ENCODE measurements at regions not wholly inside any gene's neighbourhood (a gene's known extent, or its start where the extent isn't known, plus 50 kb on each side); places are given as distances from the start of the nearest gene placed in this dataset.

DNA sequence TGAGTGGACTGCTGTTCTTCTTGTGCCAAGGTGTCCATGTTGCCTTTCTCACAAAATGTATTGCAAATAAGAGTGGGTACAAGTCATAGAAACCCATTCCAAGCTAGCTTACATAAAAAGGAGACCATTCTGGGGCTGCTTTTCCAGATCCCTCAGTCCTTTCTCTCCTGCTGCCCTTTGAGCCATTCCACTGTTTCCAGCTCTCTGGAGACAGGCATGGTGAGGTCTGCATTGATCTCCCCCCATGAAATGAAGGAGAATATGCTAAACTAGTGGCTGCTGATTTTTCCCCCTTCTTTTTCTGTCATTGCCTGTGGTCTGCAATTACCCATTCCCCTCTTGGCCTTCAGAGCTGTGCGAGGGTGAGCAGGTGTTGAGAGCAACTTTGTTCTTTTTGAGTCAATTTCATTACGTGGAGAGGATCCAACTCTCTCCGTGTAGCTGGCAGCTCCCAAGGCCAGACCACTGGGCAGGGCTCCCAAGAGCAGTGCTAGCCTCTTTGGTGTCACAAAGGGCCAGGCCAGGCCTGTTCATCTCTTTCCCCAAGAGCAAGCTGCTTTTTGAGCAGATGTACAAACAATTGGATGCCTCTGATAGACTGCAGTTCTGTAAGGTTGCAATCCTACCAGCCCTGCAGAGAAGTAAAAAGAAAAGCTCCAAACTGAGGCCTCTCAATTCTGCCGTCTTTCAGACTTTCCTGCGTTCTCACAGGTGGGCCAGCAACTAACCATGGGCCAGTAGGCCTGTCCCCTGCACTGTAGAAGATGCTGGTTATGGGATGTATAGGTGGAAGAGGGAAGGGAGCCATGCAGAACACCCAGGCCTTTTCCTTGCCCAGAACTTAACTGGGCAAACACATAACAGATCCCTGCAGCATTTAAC, 96.1 kb upstream of the ARMC2 start:
- no peak for DNase-seq

DNA sequence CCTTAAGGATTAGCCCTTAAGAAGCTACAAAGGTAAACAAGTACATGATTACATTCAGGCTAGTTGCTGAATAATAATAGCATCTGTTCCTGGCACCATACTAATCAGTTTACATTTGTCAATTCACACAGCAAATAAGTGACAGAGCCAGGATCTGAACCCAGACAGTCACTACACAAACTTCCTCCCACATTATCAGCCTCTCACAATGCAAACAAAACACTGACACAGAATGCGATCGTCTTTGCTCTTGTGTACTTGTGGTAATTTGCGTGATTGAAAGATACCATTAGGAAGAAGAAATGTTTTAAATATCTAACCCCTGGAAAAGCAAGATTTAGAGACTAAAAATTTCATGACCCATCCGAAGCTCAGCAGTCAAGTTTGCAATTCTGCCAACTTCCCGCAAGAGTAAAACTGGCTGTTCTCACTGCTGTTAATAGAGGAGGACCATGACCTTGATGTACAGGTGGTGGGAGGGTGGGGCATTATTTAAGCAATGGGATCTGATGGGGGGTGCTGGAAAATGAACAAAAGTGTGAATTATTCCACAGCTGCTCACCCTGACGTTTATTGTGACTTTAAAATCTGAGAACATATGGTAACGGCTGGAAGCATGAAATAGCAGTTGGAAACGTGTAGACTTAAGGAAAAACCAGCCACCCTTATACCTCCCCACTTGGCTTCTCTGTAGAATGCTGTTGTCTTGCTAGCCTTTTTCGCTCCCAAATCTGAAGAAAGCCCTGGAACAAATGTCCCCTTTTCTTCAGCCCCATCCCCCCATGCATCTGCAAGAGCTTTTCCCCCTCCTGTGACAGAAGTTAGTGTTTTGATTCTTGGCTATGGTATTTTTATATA, 95.3 kb upstream of the ARMC2 start:
- DNase-seq: no peak

DNA sequence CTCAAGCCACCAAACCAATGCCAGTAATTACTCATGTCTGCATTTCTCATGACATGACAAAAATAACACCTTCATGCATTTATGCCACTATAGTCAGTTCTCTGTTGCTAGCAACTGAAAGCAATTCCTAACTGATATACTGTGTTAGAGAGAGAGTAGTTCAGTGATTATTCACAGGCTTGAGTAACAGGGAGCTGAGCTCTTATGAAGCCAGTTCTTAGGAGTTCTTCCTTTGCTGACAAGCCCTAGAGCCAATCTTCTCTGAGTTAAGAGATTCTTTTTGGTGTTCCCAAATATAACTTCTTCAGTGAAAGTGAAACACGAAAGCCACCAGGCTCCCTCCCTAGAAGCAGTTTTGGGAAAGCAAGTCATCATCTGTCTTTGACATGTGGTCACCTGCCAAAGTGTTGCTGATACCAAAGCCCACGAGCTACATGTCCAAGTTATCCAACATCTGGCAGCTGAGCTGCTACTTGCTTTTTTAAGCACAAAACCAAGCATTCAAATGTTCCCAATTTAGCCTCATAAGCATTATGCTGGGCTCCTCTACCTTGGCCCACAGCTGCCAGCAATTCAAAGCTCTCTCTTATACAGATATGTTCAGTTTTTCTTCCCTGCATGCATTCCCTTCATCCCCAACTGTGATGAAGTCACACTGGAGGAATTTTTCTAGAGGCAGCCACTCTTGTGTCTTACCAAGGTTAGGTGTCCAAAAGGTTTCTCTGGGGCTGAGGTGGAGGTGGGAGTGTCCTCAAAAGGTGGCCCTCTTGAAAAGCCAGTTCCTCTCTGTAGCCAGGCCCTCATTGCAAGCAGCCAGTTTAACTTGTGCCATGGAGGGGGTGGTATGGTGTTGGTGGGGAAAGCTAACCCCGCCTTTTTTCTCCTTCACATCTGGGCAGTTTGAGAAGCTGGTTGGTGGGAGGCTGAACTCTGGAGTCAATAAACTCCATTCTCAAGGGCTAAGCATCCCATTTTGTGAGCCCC, 92.7 kb upstream of the ARMC2 start:
- DNase-seq: no peak

DNA sequence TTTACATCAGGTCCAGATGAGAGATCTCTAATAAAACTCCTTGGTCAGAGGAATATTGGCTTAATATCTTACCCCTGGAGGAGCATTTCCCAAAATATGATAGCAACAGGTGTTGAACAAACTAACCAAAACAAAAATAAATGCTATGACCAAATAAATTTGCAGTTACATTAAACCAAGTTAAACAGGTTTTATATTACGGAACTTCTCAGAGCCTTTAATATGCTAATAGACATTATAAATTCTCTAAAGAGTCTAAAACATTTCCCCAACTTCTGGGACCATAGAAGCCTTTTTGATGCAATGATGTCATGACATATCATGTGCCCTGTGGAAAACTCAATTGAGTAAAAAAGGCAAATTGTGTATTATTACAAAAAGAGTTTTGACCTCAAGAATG, 90.9 kb upstream of the ARMC2 start:
- DNase-seq: no peak

DNA sequence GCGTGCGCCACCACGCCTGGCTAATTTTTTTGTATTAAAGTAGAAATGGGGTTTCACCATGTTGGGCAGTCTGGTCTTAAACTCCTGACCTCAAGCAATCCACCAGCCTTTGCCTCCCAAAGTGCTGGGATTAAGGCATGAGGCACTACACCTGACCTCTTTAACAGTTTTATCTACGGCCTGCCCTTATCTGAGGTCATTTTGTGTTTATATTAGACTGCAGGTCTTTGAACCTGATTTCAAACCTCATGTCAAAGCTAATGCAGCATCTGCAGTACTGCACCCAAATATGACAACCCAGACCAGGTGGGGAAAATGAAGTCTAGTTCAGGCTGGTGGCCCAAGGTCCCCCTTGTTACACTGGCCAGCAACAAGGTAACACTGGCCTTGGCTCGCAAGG, 89.3 kb upstream of the ARMC2 start:
- no peak for DNase-seq

DNA sequence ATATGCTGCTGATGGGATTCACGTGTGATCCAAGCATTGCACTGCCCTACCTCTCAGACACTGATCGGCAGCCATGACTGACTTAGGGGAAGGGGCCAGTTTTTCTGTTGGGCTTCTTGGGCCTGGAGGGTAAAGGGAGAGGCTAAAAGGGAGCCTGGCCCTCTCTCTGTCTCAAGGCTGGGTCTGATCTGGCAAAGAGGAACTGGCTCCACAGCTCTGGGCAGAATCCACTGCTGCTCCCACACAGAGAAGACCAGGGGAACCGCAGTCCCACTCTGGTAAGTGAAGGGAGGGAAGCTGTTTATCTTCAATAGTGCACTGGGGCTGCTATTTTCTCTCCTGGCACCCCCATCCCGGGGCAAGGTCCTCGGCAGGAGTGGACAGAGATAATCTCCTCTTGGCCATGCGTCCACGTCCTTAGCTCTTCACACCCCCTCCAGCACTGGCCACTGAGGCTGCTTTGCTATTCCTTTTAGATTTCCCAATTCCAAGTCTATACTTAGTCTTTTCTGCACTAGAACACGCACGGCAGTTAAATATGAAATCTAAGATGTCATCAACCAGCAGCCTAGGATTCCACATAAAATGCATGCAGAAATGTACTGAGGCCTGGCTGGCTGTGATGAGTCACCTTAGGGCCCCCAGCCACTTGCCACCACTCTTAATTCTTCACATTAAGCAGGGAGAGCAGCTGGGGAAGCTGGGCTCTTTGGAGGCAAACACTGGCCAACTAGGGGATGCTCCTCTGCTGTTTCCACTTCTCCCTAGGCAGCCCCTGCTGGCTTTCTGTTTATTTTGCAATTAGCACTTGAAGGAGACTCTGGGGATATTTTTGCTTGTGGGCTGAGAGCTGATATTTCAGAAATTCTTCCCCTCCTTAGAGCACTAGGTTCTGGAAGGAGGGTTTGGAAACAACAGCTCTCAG, 87.8 kb upstream of the ARMC2 start:
- no peak for DNase-seq

DNA sequence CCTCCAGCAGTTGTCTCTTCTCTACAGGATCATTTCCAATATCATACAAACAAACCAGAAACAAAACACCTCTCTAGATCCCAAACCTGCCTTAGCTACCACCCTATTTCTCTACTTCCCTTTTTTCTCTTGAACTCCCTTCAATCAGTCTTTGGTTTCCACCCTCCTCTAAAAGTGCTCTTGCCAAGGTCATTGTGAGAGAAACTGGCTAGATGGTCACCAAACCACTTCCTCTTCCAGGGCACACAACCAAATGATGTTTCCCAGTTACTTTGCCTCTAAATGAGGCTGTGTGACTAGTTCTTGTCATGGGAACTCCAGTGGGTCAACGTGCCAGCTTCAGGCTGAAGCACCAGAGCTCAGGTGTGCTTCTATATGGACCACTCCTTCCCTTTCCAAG, 85.8 kb upstream of the ARMC2 start:
- no peak for DNase-seq

DNA sequence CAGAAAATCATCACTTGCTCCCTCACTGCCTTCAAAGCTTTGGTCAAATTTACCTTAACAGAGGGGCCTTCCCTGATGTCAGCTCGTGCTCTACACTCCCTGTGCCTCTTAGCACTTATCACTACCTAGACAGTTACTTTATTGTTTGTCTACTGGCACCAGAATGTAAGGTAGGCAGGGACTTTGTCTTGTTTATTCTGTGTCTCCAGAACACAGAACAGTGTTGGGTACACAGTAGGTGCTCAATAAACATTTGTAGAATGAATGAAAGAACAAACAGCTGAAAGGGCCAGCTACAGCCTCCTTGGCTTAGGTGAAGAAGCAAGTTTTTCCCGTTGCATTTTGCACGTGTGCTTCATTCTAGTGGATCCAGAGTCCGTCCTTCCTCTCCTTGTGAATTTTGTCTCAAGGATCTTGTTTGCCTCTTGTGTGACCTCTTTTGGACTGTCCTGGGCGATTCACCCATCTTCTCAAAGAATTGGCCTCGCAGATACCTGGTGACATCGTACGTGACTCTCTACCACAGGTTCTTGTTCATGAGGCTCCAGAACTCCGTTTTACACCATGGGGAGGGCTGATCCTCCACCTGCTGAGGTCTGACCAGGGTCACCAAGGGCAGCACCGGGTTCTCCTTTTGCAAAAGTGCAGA, 84.2 kb upstream of the ARMC2 start:
- DNase-seq: no peak

DNA sequence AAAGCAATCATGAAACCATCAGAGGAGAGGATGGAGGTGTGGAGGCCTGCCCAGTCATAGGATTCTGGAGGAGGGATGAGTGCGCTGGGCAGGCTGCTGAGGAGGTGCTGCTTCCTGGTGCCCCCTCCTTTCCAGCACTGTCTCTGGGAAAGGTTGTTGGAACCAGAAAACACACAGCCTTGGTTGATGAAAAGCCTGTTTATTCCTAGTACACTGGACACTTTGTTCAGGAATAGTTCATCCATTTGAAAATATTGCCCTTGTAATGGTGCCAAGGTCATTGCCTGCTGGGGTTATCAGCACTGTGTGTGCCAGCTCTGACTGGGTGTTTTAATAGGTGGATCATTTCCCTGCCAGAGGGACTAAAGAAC, 83.7 kb upstream of the ARMC2 start:
- no peak for DNase-seq

DNA sequence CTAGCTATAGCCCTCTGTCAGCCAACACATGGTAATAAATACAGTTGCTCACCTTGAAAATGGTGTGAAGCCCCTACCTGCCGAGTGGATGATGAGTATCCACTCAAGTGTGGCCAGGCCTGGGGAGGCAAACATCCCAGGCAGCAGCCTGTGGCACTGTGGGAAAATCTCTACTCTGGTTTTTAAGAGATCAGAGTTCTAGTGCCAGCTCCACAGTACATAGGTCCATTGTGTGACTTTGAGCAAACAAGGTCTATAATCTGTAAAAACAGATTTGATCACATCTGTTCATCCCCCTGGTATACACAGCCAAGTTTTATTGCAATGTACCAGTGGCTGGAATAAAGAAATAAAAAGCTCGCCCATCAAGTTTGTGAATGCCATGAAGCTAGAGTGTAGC, 82.7 kb upstream of the ARMC2 start:
- DNase-seq: no peak

DNA sequence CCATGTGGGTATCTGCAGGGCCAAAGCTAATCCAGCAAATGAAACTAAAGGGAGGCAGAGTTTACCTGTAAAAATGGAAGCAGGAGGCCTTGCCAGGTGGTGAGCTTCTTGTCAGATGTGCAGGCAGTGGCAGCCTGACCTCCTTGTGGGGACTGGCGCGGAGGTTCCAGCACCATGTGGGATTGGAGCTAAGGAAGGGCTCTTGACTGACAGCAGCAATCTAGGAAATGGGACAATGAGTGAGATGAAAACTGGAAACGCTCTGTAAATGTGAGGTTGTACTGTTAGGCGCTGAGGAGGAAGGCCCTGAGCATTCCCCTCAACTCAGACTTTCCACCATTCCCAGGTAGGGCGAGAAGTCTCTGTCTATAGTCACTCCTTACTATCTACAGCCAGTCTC, 81.8 kb upstream of the ARMC2 start:
- DNase-seq: no peak

DNA sequence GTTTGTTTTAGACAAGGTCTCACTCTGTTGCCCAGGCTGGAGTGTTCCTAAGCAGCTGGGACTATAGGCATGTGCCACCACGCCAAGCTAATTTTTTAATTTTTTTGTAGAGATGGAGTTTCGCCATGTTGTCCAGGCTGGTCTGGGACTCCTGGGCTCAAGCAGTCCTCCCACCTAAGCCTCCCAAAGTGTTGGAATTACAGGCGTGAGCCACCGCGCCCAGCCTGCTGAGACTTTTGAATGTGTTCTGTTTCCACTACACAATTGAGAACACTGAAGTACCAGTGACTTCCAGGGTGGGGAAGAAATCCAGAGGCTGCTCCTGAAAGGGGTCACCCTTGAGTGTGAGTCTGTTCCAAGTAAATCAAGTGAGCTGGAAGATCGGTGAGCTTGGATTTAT, 81.3 kb upstream of the ARMC2 start:
- DNase-seq: no peak

DNA sequence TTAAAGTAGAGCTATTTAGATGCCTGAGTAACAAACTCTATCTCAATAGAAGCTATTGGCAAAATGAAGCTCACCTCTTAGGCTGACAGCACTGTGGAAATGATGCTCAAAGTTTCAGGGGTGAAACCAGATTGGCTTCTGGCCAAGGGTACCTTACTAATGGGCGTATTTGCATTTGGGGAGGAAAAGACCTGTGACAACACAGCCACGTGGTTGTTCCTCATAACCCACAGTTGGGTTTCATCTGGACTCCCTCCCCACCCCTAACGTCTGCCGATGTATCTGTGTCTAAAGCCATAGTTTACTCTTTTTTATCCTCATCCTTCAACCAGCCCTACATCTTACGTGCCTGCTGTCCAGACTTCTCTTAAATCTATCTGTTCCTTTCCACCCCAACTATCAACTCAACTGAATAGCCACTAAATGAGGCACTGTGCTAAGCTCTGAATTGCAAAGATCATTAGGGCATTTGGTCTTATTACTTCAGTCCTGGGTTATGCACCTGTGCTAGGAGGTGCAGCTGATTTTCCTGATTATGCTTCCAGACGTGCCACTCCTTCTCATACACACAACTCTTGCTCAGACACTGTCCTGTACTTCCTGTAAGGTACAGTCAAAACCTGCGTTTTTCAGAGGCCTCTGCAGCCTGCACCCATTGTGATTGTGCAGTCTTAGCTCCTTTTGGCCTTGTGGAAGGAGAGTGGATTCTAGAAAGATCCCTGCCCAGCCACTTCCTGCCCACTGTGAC, 80.6 kb upstream of the ARMC2 start:
- DNase-seq: no peak

DNA sequence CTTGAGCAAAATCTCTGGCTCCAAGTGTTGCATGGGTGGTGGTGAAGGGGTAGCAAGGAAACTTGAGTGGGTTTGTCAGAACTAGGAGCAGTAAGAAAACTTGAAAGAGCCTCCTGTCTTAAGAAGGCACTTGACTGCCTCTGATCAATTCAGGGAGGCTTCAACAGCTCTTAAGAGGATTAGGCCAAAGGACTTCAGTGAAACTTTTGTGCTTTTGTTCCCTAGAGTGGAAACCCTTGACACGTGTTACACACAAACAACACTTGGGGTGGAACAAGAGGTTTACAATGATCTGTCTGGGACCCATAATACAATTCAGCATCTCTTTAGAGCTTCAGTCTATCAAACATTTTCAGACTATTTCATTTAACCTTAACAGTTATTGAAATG, 80.1 kb upstream of the ARMC2 start:
- DNase-seq: no peak

DNA sequence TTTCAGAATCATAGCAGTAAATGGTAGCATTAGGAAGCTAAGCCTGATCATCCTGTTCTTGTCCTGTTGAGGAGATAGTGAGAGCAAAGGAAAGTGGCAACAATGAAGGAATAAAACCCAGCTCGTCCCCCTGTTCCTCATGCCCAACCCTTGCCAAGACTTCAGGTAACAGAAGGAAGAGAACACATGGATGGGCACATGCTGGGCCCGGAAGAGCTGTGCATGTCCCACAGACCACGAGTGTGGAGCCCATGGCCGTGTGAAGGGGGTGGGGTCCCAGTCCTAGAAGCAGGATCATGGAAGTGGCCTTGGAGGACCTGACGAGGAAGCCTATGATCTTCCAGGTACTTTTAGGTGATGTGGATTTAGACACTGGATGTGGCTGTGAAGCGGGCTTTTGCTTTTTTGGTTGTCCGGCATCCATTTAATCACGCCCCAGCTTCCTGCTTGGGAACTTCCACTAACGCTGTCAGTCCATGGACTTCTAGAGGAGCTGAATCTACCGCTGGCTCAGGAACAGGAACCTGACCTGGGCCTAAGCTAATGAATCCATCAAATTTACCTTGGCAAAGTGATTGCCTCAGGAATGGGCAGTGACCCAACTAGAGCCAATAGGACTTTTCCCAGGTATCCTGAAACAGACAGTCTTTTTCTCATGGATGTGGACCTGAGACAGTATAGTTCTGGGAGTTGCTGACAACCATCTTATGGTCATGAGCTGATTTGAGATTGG, 79.3 kb upstream of the ARMC2 start:
- DNase-seq: no peak

DNA sequence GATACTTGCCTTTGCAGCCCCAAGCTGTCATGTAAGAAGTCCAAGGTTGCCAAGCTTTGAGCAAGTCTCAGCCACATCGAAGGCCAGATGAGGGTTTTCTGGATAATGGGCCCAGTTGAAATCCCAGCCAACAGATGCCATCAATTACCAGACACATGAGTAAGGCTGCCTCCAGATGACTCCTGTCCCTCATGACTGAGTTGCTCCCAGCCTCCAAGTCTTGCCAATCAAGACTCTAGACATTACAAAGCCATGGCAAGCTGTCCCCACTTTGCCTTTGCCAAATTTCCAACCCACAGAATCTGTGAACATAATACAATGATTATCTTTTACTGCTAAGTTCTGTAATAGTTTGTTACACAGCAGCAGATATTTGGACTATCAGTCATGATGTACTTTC, 76.8 kb upstream of the ARMC2 start:
- DNase-seq: no peak

DNA sequence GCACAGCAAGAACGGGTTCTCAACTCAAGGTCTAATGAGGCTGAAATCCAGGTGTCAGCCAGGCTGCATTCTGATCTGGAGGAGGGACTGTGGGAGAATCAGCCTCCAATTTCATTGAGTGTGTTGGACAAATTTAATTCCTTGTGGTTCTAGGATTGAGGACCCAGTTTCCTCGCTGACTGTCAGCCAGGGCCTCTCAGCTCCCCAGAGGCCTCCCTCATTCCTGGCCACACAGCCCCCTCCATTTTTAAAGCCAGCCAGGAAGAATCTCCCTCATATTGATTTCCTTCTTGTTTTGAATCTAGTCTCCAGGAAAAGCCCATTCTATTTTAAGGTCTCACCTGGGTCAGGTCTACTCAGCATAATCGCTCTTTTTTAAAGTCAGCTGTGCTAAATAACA, 73.7 kb upstream of the ARMC2 start:
- no peak for DNase-seq

DNA sequence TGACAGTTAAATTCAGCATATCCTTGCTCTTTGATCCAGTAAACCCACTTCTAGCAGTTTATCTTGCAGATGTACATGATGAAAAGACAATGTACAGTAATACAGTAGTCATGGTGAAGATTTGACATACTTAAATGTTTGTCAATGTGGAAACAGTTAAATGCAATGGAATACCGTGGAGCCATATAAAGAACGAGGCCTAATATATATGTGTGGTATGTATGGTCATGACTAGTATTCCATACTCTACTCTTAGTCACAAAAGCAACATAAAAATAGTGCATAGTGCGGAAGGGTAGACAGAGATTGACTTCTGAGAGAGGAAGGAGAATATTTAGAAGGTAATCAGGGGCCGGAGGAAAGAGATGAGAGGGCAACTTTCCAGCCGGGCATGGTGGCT, 70.7 kb upstream of the ARMC2 start:
- DNase-seq: no peak

DNA sequence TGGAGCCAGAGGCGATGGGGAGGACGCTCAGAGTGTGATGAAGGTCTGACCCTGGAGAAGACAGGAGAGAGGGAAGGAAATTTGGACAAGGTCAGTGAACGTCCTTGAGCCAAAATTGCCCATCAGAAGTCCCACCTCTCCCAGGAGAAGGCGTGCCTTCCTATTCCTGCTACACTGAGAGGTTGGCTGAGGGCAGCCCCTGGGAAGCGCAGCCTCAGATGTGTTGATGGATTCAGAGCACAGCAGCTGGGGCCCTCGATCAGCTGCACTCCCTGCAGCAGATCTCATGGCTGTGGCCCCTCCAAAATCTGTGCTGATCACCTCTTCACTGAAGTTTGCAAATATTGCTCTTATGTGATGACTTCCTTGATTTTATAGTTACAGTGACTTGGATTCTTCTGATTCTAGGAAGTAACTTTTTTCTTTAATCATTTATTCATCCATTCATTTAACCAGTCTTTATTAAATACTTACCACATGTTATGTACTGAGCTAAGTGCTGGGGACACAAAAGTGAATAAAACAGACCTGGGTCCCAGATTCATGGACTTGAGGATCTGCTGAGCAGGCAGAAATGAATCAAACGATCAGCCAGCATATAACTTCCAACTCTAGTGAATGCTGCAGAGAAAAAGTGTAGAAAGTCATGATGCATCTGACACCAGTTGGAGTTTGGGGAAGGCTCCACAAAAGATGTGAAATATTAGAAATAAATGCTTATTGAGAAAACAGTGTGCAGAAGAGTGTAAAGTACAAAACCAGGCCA, 69.6 kb upstream of the ARMC2 start:
- no peak for DNase-seq
